PC-3 (cell line): ENCODE measurements at regions not wholly inside any gene's neighbourhood (a gene's known extent, or its start where the extent isn't known, plus 50 kb on each side); places are given as distances from the start of the nearest gene placed in this dataset.

Experiments used
- ATAC-seq: fragments of 200-7000 bp; cut with Tn5 transposase; 2 replicates; pipeline ENCODE4 v1.9.1; 2020; ENCODE audit warnings: mild to moderate bottlenecking, moderate library complexity
- BruUV-seq: library from RNA; stranded (reverse); fragments of 400-500 nt; replicated peaks from 2 replicates; lab custom pipeline; 2021; lab: Mats Ljungman, UMichigan
- CTCF ChIA-PET: fragments of 300-600 bp; sonication (Branson Sonifier 250); formaldehyde crosslinking; loops from one replicate; lab custom pipeline; 2022; ENCODE audit warnings: antibody characterized with exemption; lab: Charles Lee
- POLR2A ChIA-PET: fragments of 300-600 bp; sonication (Branson Sonifier 250); formaldehyde crosslinking; loops from one replicate; lab custom pipeline; 2022; ENCODE audit warnings: antibody characterized with exemption; ENCODE audit not compliant: unreplicated experiment; lab: Charles Lee
- DNase-seq: peaks from one replicate; pipeline ENCODE4 v3.0.0-alpha.2; 2015
- H2AFZ ChIP-seq: fragments of 300-600 bp; sonication (generic); 2 replicates; pipeline ENCODE4 v1.6.0; 2016; ENCODE audit warnings: antibody characterized with exemption, low read length
- H3F3A ChIP-seq: fragments of 300-600 bp; sonication (generic); one replicate; pipeline ENCODE4 v1.6.0; 2017; ENCODE audit warnings: antibody characterized with exemption, low read length, control low read depth, mild to moderate bottlenecking; ENCODE audit not compliant: unreplicated experiment
- H3K27ac ChIP-seq: fragments of 300-600 bp; sonication (generic); 2 replicates; pipeline ENCODE4 v1.5.1; 2016; ENCODE audit warnings: mild to moderate bottlenecking, low read length
- H3K27me3 ChIP-seq: fragments of 300-600 bp; sonication (generic); 2 replicates; pipeline ENCODE4 v1.6.1; 2016; ENCODE audit warnings: low read length, mixed read lengths
- H3K36me3 ChIP-seq: fragments of 300-600 bp; sonication (generic); 2 replicates; pipeline ENCODE4 v1.6.1; 2016; ENCODE audit warnings: low read depth, mixed run types, low read length, mixed read lengths
- H3K4me1 ChIP-seq: fragments of 300-600 bp; sonication (generic); 2 replicates; pipeline ENCODE4 v1.5.1; 2016; ENCODE audit warnings: low read length; ENCODE audit not compliant: insufficient read depth
- H3K4me2 ChIP-seq: fragments of 300-600 bp; sonication (generic); 2 replicates; pipeline ENCODE4 v1.6.0; 2016; ENCODE audit warnings: low read length
- H3K4me3 ChIP-seq: fragments of 300-600 bp; sonication (generic); 2 replicates; pipeline ENCODE4 v1.5.1; 2016; ENCODE audit warnings: mild to moderate bottlenecking, low read length, mixed read lengths
- H3K79me2 ChIP-seq: fragments of 300-600 bp; sonication (generic); 2 replicates; pipeline ENCODE4 v1.6.1; 2017; ENCODE audit warnings: low read length, mixed read lengths
- H3K9ac ChIP-seq: fragments of 300-600 bp; sonication (generic); 2 replicates; pipeline ENCODE4 v1.6.0; 2016; ENCODE audit warnings: mild to moderate bottlenecking, low read length
- H3K9me2 ChIP-seq: fragments of 300-600 bp; sonication (generic); replicated peaks from 2 replicates; pipeline ENCODE4 v1.6.1; 2016; ENCODE audit warnings: mixed run types, low read length, mixed read lengths
- H3K9me3 ChIP-seq: fragments of 300-600 bp; sonication (generic); 2 replicates; pipeline ENCODE4 v1.6.1; 2016; ENCODE audit warnings: low read length, mixed read lengths
- H4K20me1 ChIP-seq: fragments of 300-600 bp; sonication (generic); 2 replicates; pipeline ENCODE4 v1.6.1; 2016; ENCODE audit warnings: low read length, mixed read lengths
- EZH2 ChIP-seq: fragments of 300-600 bp; sonication (generic); IDR thresholded peaks from one replicate; pipeline ENCODE4 v1.6.1; 2017; ENCODE audit warnings: antibody characterized with exemption, mild to moderate bottlenecking, low read length; ENCODE audit not compliant: unreplicated experiment
- EZH2phosphoT487 ChIP-seq: fragments of 300-600 bp; sonication (generic); IDR thresholded peaks from 2 replicates; pipeline ENCODE4 v1.6.1; 2018; ENCODE audit warnings: mild to moderate bottlenecking, antibody characterized with exemption, low read length, borderline replicate concordance
- intact Hi-C: fragments of 100-400 bp; cut with micrococcal nuclease; formaldehyde crosslinking; loops from 2 replicates; pipeline ENCODE4 v1.9.0; 2023
- TF ChIP-seq, protein P1 (sequence below): fragments of 300-600 bp; sonication (generic); conservative IDR thresholded peaks from 2 replicates; pipeline ENCODE4 v1.5.1; 2017; ENCODE audit warnings: antibody characterized with exemption, low read depth, mild to moderate bottlenecking, low read length

DNA sequence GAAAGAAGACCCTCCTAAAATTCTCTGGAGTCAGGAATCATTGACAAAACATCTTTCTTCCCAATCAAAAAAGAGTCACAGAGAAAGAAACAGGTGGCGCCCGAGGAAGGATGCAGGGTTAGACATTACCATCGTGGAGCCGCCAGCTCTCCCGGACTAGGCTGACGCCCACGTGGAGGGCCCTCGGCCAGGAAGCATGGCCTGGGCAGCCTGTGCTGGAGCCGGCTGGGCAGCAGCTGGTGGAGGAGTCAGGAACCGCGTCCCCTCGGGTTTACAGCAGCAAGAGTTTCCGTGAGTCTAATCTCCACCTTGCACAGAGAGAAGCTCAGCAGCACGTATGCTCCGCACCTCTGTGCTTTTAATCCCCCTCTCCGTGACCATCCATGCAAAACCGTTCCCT, 533.7 kb upstream of the ATP11B start:
- H4K20me1 ChIP-seq, result no peaks in the 10 kb centered on the region
- no TSS peak for BruUV-seq
- ChIA-PET CTCF (no interaction called here), POLR2A (no interaction called here)
- ATAC-seq (peak; percentile 74), DNase-seq (no peak)
- no peaks in the 10 kb centered on the region for H3K9me2 ChIP-seq
- intact Hi-C loops, result loop anchor here (2.0 kb wide), 4 partner anchors 47 to 423 kb away; no protein-coding TSS in a partner anchor
- TF ChIP-seq EZH2phosphoT487 (no peak), EZH2 (no peak)
- TF ChIP-seq, protein P1, sequence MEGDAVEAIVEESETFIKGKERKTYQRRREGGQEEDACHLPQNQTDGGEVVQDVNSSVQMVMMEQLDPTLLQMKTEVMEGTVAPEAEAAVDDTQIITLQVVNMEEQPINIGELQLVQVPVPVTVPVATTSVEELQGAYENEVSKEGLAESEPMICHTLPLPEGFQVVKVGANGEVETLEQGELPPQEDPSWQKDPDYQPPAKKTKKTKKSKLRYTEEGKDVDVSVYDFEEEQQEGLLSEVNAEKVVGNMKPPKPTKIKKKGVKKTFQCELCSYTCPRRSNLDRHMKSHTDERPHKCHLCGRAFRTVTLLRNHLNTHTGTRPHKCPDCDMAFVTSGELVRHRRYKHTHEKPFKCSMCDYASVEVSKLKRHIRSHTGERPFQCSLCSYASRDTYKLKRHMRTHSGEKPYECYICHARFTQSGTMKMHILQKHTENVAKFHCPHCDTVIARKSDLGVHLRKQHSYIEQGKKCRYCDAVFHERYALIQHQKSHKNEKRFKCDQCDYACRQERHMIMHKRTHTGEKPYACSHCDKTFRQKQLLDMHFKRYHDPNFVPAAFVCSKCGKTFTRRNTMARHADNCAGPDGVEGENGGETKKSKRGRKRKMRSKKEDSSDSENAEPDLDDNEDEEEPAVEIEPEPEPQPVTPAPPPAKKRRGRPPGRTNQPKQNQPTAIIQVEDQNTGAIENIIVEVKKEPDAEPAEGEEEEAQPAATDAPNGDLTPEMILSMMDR, result no peak
- H3K4me3 ChIP-seq, result no peak overlapping the region
- H2AFZ ChIP-seq, result peak overlapping the region; percentile 43
- no peaks in the 10 kb centered on the region for H3K79me2 ChIP-seq
- H3K36me3 ChIP-seq, result no peaks in the 10 kb centered on the region
- no peaks in the 10 kb centered on the region for H3K27me3 ChIP-seq
- H3F3A ChIP-seq, result no peaks in the 10 kb centered on the region
- H3K9ac ChIP-seq, result no peak overlapping the region
- H3K4me1 ChIP-seq, result no peaks in the 10 kb centered on the region
- no peak overlapping the region for H3K4me2 ChIP-seq
- no peak overlapping the region for H3K27ac ChIP-seq
- H3K9me3 ChIP-seq, result no peaks in the 10 kb centered on the region

DNA sequence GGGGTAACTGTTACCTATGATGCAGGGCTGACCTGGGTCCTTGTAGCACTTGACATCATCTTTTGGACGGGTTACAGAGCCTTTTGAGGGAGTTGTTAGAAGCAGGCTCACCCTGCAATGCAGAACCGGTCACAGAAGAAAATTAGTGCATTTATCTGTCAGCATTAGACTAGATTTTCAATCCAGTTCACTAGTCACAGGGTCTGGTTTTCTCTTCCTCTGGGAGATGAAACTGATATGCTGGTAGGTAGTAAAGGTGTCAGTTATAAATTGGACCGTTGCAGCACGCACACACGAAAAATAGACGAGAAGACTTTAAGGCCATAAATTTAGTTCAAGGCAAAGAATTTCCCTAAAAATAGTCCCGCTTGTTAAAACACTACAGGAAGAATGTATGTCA, 532.3 kb upstream of the ATP11B start:
- BruUV-seq, result no TSS peak
- H2AFZ ChIP-seq, result no peak overlapping the region
- ChIA-PET POLR2A (no interaction called here), CTCF (no interaction called here)
- H3K4me2 ChIP-seq, result no peak overlapping the region
- TF ChIP-seq EZH2 (no peak), EZH2phosphoT487 (no peak)
- TF ChIP-seq, protein P1, result no peak
- H3K4me1 ChIP-seq, result no peaks in the 10 kb centered on the region
- no peak for DNase-seq
- no peaks in the 10 kb centered on the region for H3K79me2 ChIP-seq
- no peak overlapping the region for H3K9ac ChIP-seq
- H3K9me3 ChIP-seq, result no peaks in the 10 kb centered on the region
- H3K27ac ChIP-seq, result no peak overlapping the region
- no peaks in the 10 kb centered on the region for H3K9me2 ChIP-seq
- H3K27me3 ChIP-seq, result no peaks in the 10 kb centered on the region
- no peaks in the 10 kb centered on the region for H3F3A ChIP-seq
- intact Hi-C loops, result no loop called here
- no peaks in the 10 kb centered on the region for H3K36me3 ChIP-seq
- no peak for ATAC-seq
- no peak overlapping the region for H3K4me3 ChIP-seq
- H4K20me1 ChIP-seq, result no peaks in the 10 kb centered on the region

DNA sequence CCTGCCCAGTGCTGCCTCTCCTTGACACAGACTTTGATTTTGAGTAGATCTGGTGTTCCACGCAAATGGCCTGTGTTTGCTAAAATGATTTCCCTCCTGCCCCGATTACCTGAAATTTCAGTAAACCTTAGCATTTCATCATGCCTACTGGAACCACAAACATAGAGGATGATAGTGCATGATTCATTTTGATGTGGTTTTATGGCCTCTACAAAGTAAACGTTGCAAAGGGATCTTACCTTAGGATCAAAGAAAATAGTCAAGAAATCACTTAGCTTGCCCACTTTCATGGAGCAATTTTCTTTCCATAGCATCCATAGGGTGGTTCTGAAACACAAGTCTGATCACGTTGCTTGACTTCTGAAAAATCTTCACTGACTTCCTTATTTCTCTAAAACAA, 524.6 kb upstream of the ATP11B start:
- H2AFZ ChIP-seq, result no peak overlapping the region
- intact Hi-C loops, result no loop called here
- ATAC-seq, result peak; percentile 81
- no peak overlapping the region for H3K27ac ChIP-seq
- BruUV-seq, result no TSS peak
- H3F3A ChIP-seq, result no peaks in the 10 kb centered on the region
- H3K9me2 ChIP-seq, result no peaks in the 10 kb centered on the region
- peak; percentile 76 for DNase-seq
- no peaks in the 10 kb centered on the region for H3K27me3 ChIP-seq
- peaks cover 11% of the 10 kb centered on the region for H3K4me1 ChIP-seq
- H3K9ac ChIP-seq, result no peak overlapping the region
- no peaks in the 10 kb centered on the region for H3K9me3 ChIP-seq
- no peaks in the 10 kb centered on the region for H3K79me2 ChIP-seq
- TF ChIP-seq, protein P1, result no peak
- no peak for TF ChIP-seq EZH2phosphoT487
- TF ChIP-seq EZH2, result no peak
- no peak overlapping the region for H3K4me3 ChIP-seq
- ChIA-PET CTCF (no interaction called here), POLR2A (interaction anchor here (0.6 kb wide), 1 partner anchor 753 kb away, joined by 5 read pairs; no protein-coding TSS in a partner anchor)
- no peaks in the 10 kb centered on the region for H4K20me1 ChIP-seq
- H3K4me2 ChIP-seq, result peak overlapping the region; percentile 32
- no peaks in the 10 kb centered on the region for H3K36me3 ChIP-seq
